HG02973 (cell line): ENCODE measurements at regions not wholly inside any gene's neighbourhood (a gene's known extent, or its start where the extent isn't known, plus 50 kb on each side); places are given as distances from the start of the nearest gene placed in this dataset.
"Not testable (repeated sequence)": the region's sequence is repeated elsewhere in the genome, so short reads cannot be mapped to it uniquely, and the experiment has no call there.

Experiments
- ATAC-seq: cut with Tn5 transposase; IDR thresholded peaks from one replicate; pipeline ENCODE4 v1.9.1; 2021; ENCODE audit warnings: moderate library complexity; ENCODE audit not compliant: unreplicated experiment

DNA sequence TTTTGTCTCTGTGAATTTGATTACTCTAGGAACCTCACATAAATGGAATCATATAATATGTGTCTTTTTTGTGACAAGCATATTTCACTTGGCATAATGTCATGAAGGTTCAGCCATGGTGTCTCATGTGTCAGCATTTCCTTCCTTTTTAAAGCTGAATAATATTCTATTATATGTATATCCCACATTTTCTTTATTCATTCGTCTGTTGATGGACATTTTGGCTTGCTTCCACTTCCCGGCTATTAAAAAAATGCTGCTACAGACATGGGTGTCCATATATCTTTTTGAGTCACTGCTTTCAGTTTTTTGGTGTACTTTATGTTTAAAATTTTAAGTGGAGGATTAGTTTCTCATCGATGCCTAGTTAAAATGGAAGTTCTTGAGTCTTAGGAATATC, 59.8 kb upstream of the C5orf63 start:
- no peak for ATAC-seq

DNA sequence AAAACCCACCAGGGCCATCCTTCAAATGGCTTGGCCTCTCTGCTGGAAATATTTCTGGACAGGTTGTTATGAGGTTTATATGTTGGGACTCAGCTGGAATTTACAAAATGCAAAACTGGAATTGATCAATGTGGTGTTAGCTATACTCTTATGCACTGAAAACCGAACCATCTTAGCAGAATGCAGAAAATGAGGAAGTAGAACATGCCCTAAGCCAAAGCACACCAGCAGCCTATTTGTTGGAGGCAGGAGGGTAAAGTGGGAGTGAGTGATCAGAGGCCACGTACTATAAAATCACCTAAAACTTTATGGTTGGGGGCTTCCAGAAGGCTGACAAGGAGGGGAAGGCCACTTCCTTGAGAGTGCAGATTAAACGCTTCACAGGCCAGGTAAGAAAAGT, 63.6 kb upstream of the C5orf63 start:
- ATAC-seq, result no peak

DNA sequence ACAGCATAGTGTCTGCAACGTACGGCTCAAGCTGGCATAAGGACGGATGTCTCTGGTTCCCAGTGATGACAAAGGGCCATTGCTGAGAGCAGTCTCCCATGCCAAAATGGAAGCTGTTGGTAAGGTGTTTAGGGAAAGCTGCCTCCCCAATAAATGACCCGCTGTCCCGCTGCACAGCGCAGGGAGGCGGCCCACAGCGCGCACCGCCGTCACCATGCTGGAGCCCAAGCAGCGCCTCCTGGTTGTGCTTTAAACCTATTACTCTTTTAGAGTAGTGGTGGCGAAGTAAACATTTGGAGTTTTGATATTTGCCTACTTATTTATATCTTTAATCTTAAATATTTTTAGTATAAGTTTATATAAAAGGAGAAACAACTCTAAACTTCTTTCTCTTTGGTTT, 70.4 kb upstream of the C5orf63 start:
- ATAC-seq, result no peak

DNA sequence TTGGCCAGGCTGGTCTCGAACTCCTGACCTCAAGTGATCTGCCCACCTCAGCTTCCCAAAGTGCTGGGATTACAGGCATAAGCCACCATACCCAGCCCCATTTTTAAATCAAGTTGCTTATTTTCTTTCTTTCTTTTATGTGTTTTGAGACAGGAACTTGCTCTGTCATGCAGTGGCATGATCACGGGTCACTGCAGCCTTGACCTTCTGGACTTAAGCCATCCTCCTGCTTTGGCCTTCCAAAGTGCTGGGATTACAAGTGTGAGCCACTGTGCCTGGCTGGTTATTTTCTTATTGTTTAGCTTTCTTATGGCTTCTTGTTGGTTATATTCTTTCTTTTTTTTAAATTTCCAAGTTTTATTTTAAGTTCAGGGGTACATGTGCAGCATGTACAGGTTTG, 79.7 kb upstream of the C5orf63 start:
- ATAC-seq, result no peak

DNA sequence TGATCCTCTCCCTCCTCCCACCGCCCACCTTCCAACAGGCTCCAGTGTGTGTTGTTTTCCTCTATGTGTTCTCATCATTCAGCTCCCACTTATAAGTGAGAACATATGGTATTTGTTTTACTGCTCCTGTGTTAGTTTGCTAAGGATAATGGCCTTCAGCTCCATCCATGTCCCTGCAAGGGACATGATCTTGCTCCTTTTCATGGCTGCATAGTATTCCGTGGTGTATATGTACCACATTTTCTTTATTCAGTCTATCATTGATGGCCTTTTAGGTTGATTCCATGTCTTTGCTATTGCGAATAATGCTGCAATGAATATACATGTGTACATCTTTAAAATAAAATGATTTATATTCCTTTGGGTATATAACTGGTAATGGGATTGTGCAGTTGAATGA, 80.2 kb upstream of the C5orf63 start:
- no peak for ATAC-seq

DNA sequence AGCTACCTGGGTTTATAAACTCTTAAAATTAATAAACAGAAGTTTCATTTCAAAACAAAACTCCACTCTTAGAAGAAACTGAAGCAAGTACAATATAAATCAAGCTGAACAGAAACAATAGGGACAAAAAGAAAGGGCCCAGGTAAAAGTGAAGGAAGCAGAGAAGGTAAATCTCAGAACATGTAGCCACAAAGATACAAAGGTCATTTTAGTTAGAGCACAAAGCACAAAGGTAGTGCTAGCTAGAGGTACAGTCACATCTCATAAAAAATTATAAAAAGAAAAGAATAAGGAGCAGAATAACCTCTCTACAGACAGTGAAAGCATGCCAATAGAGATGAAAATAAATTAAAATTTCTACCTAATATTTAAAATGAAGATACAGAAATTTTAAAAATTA, 90.4 kb upstream of the C5orf63 start:
- no peak for ATAC-seq

DNA sequence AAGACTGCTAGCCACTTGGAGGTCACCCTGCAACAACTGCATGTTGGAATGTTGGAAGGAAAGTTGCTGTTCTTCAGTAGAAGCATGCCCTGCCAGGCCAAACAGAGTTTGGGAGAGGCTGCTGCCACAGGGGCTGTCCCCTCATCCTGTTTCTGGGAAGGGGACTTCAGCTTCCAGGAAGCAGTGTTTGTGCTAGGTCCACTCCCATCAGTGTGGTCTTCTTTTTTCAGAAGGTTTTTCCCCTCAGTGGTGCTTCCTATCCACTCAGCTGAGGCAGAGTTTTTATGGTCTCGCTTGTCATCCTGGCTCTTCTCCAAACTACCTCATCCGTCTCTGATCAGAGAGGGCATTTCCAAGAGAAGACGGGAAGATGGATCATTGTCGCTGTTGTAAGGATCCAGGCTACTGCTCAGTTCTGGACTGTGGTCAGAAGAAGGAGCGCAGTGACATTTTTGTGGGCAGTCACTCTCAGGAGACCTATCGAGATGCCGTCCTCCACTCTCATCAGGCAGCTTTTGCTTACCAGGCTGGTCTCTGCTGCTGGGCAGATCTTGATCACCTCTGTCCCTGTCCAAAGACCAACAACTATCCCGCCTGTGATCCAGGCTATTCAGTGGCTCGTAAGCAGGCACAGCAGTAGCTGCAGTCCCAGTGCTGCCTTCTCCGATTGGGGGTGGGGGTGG, 97.8 kb upstream of the C5orf63 start:
- ATAC-seq, result no peak

DNA sequence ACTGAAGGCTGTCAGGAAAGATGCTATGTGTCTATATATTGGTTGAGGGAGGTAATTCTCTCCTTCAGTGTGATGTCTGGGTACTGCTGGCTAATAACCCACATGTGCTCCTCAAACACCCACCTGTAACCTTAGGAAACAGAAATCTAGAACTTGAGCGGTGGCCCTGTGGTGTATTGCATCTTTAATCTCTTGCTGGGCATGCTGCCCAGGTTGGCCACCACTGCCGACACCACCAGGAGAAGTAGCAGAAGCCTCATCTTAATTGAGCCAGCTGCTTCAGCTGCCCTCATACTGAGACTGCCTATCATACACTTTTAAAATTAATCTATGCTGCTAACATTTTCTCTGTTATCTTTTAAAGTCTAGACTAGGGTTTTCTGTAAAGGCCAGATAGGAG, 103.5 kb upstream of the C5orf63 start:
- no peak for ATAC-seq

DNA sequence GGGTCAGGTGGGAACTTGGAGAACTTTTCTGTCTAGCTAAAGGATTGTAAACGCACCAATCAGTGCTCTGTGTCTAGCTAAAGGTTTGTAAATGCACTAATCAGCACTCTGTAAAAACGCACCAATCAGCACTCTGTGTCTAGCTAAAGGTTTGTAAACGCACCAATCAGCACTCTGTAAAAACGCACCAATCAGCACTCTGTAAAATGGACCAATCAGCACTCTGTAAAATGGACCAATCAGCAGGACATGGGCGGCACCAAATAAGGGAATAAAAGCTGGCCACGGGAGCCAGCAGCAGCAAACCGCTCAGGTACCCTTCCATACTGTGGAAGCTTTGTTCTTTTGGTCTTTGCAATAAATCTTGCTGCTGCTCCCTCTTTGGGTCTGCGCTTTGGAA, 108.0 kb upstream of the MEGF10 start:
- not testable (repeated sequence) for ATAC-seq

DNA sequence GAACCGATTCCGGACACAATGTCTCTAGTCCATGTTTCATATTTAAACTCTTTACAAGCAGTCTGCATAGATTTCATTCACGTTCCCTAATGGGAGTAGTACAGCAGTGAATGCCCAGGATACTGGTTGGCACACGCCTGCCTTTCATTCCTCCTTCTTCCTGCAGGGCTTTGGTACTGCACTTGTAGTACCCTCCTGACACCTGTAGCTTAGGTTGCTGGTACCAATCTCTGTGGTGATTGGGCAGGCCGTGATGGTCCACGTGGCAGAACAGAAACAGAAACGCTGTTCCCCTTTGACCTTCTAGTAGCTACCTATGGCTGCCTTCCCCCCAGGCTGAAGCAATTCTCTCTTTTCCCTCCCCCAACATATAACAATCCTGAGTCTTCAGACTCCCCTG, 107.3 kb upstream of the MEGF10 start:
- no peak for ATAC-seq

DNA sequence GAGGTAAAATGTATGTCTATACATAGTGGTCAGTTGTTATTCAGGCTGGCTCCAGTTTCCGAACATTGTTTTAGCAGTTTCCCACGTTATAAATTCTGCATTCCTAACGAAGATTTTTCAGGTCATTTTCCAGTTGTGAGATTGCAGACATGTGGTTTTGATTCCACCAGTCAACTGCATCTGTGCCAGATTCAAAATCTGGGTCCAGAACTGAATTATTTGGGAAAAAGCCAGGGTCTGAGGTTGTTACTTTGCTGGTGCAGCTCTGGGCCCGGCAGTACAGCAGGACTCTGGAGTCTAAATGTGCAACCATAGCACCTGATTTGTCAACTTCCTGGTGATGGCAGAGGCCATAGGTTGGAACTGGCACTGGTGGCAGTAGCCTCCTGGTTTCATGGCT, 105.7 kb upstream of the MEGF10 start:
- ATAC-seq, result no peak

DNA sequence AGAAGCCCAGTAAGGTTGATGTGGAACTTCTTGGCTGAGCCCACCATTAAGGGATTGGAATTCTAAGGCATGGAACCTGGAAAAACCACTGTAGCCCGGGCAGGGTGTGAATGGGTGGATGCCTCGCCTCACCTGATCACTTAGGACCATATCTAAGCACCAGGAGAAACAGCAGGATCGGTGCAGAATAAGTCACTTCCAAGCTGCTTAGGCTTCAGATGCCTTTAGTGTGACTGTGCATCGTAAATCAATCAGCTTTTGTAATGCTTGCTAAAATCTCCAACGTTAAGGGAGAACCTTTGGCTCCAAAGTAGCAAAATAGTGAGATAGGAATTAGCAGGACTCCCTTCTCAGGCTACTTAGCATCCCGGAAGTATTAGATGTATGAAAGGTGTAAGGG, 103.9 kb upstream of the MEGF10 start:
- no peak for ATAC-seq

DNA sequence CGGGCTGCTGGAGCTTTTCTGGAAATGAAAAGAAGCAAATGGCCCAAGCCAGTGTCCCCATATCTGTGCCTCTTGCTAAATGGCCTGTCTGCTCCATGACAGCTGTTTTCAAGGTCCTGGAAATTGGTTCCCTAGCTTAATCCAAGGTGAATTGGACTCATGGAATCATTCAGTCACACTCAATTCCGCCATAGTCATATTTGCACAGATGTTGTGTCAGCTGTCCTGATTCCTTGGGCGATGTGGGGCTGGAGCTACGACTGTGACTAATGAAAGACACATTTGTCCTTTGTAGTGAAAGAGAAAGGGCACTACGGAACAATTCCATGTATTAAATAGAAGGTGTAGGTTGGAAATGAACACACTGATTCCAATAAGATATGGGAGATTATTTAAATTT, 102.9 kb upstream of the MEGF10 start:
- no peak for ATAC-seq

DNA sequence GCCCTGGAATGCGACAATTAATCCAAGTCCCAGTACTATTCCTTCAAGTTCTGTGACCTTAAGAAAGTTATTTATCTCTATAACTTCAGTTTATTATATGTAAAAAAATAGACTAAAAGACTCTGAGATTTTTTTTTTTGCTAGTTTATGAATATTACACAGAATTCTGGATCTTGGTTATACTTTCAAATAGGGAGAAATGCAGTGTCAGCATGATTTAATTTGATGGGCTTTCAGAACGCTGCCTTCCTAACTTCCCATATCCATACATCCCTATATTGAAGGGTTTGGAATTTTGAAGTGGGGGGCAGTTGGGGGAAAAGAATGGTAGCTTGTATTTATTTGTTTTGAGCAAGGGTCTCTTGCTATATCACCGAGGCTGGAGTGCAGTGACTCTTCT, 98.4 kb upstream of the MEGF10 start:
- ATAC-seq, result no peak

DNA sequence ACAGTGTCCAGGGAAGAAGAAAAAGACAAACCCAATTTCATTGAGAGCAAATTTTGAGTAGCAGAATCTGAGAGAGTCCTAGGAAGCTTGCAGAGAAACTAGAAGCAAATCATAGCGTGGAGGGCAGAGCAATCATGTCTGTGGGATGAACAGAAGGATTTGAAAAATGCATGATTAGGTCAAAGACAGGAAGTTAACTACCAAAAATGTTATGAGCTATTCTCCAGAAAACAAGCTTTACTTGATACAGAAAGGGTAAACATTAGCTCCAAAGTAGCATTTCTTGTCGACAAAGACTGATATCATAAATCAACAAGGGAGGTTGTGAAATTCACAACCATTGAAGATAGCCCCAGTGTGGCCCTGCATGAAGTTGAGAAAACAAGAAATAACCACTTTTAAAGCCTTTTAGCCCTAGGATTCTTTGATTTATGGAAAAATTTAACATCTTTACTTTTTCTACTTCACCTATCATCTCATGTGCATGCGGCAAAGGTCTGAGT, 97.7 kb upstream of the MEGF10 start:
- no peak for ATAC-seq

DNA sequence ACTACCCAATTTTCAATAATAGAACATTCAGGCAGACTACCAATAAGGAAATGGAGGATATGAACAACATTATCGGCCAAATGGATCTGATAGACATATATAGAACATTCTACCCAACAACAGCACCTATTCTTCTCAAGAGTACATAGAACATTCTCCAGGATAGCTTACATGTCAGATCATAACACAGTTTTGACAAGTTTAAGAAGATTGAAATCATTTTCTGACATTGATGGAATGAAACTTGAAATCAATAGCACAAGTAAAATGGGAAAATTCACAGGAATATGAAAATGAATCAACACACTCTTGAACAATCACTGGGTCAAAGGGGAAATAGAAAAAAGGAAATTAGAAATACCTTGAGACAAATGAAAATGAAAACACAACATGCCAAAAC, 94.6 kb upstream of the MEGF10 start:
- no peak for ATAC-seq

DNA sequence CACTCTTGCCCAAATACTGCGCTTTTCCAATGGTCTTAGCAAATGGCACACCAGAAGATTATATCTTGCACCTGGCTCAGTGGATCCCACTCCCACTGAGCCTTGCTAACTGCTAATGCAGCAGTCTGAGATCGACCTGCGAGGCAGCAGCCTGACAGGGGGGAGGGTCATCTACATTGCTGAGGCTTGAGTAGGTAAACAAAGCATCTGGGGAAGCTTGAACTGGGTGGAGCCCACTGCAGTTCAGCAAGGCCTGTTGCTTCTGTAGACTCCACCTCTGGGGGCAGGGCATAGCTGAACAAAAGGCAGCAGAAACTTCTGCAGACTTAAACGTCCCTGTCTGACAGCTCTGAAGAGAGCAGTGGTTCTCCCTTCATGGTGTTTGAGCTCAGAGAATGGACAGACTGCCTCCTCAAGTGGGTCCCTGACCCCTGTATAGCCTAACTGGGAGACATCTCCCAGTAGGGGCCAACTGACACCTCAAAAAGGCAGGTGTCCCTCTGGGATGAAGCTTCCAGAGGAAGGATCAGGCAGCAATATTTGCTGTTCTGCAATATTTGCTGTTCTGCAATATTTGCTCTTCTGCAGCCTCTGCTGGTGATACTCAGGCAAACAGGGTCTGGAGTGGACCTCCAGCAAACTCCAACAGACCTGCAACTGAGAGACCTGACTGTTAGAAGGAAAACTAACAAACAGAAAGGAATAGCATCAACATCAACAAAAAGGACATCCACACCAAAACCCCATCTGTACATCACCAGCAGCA, 93.0 kb upstream of the MEGF10 start:
- not testable (repeated sequence) for ATAC-seq

DNA sequence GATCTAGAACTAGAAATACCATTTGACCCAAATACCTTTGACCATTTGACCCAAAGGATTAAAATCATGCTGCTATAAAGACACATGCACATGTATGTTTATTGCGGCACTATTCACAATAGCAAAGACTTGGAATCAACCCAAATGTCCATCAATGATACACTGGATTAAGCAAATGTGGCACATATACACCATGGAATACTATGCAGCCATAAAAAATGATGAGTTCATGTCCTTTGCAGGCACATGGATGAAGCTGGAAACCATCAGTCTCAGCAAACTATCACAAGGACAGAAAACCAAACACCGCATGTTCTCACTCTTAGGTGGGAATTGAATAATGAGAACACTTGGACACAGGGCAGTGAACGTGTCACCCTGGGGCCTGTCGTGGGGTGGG, 87.9 kb upstream of the MEGF10 start:
- not testable (repeated sequence) for ATAC-seq

DNA sequence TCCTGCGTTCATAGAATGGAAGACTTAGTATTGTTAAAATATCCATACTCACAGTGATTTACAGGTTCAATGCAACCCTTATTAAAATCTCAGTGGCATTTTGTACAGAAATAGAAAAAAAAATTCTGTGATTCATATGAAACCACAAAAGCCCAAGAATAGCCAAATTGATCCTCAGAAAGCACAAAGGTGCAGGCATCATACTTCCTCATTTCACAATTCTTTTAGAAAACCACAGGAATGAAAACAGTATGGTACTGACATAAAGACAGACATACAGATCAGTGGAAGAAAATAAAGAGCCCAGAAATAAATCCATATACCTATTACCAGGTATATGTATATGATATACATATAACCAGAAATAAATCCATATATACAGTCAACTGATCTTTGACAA, 86.8 kb upstream of the MEGF10 start:
- ATAC-seq, result no peak

DNA sequence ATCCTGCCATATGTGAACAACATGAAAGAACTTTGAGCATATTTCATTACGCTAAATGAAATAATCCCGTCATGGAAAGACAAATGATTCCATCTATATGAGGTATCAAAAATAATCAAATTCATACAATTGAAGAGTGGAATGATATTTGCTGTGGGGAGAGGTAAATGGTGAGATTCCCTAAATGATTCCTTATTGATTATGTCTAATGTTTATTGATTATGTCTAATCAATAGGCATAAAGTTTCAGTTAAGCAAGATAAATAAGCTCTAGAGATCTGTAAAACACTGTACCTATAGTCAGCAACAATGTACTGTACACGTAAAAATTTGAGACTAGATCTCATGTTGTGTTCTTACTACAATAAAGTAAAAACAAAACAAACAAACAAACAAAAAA, 85.4 kb upstream of the MEGF10 start:
- no peak for ATAC-seq

DNA sequence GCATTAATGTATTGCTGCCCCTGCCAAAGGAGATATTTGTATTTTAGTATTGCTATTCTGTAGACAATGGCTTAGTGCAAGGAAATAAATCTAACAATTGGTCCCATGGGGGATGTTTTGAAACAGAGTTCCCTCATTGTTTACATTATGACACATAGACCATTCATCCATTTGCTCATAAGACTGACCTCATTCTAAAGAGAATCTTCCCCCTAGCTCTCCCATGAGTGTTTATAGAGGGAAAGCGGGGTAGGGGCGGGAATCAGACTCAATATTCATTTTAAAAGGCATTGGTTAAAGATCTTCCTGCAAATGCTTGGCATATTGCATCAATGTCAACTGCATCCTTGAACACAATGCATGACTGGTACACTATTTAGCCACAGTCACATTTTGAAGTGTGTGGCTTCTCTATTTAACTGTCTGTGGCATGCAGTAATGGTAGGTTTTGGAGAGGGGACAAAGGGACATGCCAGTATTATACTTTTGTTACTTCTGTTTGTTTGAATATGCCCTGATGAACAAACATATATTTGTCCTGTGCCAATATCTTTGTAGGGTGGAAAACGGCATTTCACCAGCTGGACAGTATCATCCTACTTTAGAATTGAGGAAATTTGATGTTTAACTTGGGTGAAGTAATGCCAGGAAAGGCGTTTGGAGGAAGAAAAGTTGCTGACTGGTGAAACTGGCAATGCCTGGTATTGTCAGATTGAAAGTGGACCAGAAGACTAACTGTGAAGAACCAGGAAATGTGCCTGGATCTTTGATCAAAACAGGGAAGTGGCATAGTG, 84.1 kb upstream of the MEGF10 start:
- ATAC-seq, result no peak

DNA sequence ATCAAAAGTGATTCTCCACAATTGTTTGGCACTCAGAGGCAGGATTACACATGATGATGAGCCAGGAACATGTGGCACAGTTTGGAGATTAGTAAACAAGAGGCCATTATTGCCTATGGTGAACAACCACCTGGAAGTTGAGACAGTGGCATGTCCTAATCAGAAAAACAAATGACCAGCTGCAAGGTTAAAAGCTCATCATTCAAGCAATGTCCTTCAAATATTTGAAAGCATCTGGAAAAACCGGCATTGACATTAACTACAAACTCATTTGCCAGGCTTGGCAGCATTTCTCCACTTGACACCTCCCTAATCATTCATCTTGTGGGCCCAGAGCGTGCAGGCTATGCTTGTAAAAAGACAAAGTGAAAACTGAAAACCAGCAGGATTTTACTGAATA, 80.6 kb upstream of the MEGF10 start:
- no peak for ATAC-seq
